ENCODE measurements at regions not wholly inside any gene's neighbourhood (a gene's known extent, or its start where the extent isn't known, plus 50 kb on each side); places are given as distances from the start of the nearest gene placed in this dataset.

- DNase-seq (ENCODE audit: low read depth): no peak
Observed at GRCh38 chr13:40432018-40432978, 234.1 kb downstream of the FOXO1 start.

GRCh38 chr13:40433001-40433400 is 233.4 kb downstream of the FOXO1 start:
- no peak for DNase-seq (ENCODE audit: low read depth)

- no peak for DNase-seq (ENCODE audit: low read depth)
Observed at GRCh38 chr13:40433577-40433976, 232.9 kb downstream of the FOXO1 start.

GRCh38 chr13:40434516-40435397 is 231.7 kb downstream of the FOXO1 start:
- no peak for DNase-seq (ENCODE audit: low read depth)

- DNase-seq (ENCODE audit: low read depth): no peak
Observed at GRCh38 chr13:40438022-40438680, 228.3 kb downstream of the FOXO1 start.

- no peak for DNase-seq (ENCODE audit: low read depth)
Observed at GRCh38 chr13:40438999-40439797, 227.2 kb downstream of the FOXO1 start.

- no peak for DNase-seq (ENCODE audit: low read depth)
Observed at GRCh38 chr13:40439928-40440327, 226.5 kb downstream of the FOXO1 start.

- no peak for DNase-seq (ENCODE audit: low read depth)
Observed at GRCh38 chr13:40440990-40441820, 225.2 kb downstream of the FOXO1 start.

GRCh38 chr13:40442231-40442630 is 224.2 kb downstream of the FOXO1 start:
- DNase-seq (ENCODE audit: low read depth): no peak

- no peak for DNase-seq (ENCODE audit: low read depth)
Observed at GRCh38 chr13:40442826-40443225, 223.6 kb downstream of the FOXO1 start.

GRCh38 chr13:40444241-40444640 is 222.2 kb downstream of the FOXO1 start:
- no peak for DNase-seq (ENCODE audit: low read depth)

GRCh38 chr13:40445557-40445990 is 220.9 kb downstream of the FOXO1 start:
- DNase-seq (ENCODE audit: low read depth): no peak

- no peak for DNase-seq (ENCODE audit: low read depth)
Observed at GRCh38 chr13:40446365-40446764, 220.1 kb downstream of the FOXO1 start.

GRCh38 chr13:40447857-40448256 is 218.6 kb downstream of the FOXO1 start:
- DNase-seq (ENCODE audit: low read depth): no peak

GRCh38 chr13:40452038-40452666 is 214.3 kb downstream of the FOXO1 start:
- no peak for DNase-seq (ENCODE audit: low read depth)

- no peak for DNase-seq (ENCODE audit: low read depth)
Observed at GRCh38 chr13:40452741-40453334, 213.6 kb downstream of the FOXO1 start.

- no peak for DNase-seq (ENCODE audit: low read depth)
Observed at GRCh38 chr13:40453351-40454021, 213.0 kb downstream of the FOXO1 start.

- no peak for DNase-seq (ENCODE audit: low read depth)
Observed at GRCh38 chr13:40456397-40456953, 210.0 kb downstream of the FOXO1 start.
